Fibroblast of pulmonary artery (primary cell): ENCODE measurements at regions not wholly inside any gene's neighbourhood (a gene's known extent, or its start where the extent isn't known, plus 50 kb on each side); places are given as distances from the start of the nearest gene placed in this dataset.
"Not testable (repeated sequence)": the region's sequence is repeated elsewhere in the genome, so short reads cannot be mapped to it uniquely, and the experiment has no call there.

ENCODE experiments used
- DNase-seq: peaks from one replicate; pipeline ENCODE4 v3.0.0-alpha.2; 2010; ENCODE audit warnings: low read depth
- H3K4me3 ChIP-seq: replicated peaks from 2 replicates; pipeline ENCODE4 v1.5.1; 2011; ENCODE audit warnings: low read depth, mild to moderate bottlenecking, control low read depth, low read length, moderate library complexity
- CTCF ChIP-seq: IDR thresholded peaks from 2 replicates; pipeline ENCODE4 v1.5.1; 2011; ENCODE audit warnings: mild to moderate bottlenecking, control low read depth, low read length, inconsistent platforms; ENCODE audit errors: missing control alignments

GRCh38 chr12:124088217-124088907 is 115.3 kb downstream of the ZNF664 start:
- DNase-seq = no peak
- TF ChIP-seq CTCF = no peak
- no peak overlapping the region for H3K4me3 ChIP-seq

- DNase-seq, H3K4me3 ChIP-seq: not testable (repeated sequence)
Observed at GRCh38 chr12:124089181-124089914, 116.3 kb downstream of the ZNF664 start.

- no peak for DNase-seq
- H3K4me3 ChIP-seq = no peak overlapping the region
- no peak for TF ChIP-seq CTCF
Observed at GRCh38 chr12:124091835-124092234, 118.8 kb downstream of the ZNF664 start.

GRCh38 chr12:124092532-124092931 is 119.5 kb downstream of the ZNF664 start:
- not testable (repeated sequence) for DNase-seq, H3K4me3 ChIP-seq

- no peak overlapping the region for H3K4me3 ChIP-seq
- no peak for TF ChIP-seq CTCF
- no peak for DNase-seq
Observed at GRCh38 chr12:124093297-124093696, 120.3 kb downstream of the ZNF664 start.

GRCh38 chr12:124094188-124094587 is 121.2 kb downstream of the ZNF664 start:
- no peak for DNase-seq
- H3K4me3 ChIP-seq = no peak overlapping the region
- no peak for TF ChIP-seq CTCF

GRCh38 chr12:124094733-124095132 is 121.7 kb downstream of the ZNF664 start:
- no peak for DNase-seq
- no peak for TF ChIP-seq CTCF
- H3K4me3 ChIP-seq = no peak overlapping the region

- TF ChIP-seq CTCF = no peak
- H3K4me3 ChIP-seq = no peak overlapping the region
- DNase-seq = no peak
Observed at GRCh38 chr12:124096109-124096508, 123.1 kb downstream of the ZNF664 start.
